Sigmoid colon (tissue), 4 donors: ENCODE measurements at regions not wholly inside any gene's neighbourhood (a gene's known extent, or its start where the extent isn't known, plus 50 kb on each side); places are given as distances from the start of the nearest gene placed in this dataset.

Source experiments
- CTCF ChIP-seq, 4 experiments: fragments of 450-650 bp in 3 of 4; fragments of 200-600 bp in 1 of 4; IDR thresholded peaks; one replicate each; pipeline ENCODE4 v1.5.1; 2016 to 2019; ENCODE audit warnings: antibody characterized with exemption in 4 of 4, mild to moderate bottlenecking in 3 of 4, moderate library complexity in 2 of 4
- EP300 ChIP-seq, 4 donors: sonication (generic); formaldehyde crosslinking; IDR thresholded peaks; one replicate each; pipeline ENCODE4 v1.6.1; 2017; ENCODE audit warnings: antibody characterized with exemption in 4 of 4
- POLR2A ChIP-seq, 2 donors: fragments of 450-650 bp; IDR thresholded peaks; one replicate each; pipeline ENCODE4 v1.6.1; 2016; ENCODE audit warnings: antibody characterized with exemption in 2 of 2, mild to moderate bottlenecking in 2 of 2, moderate library complexity in 2 of 2

- no peak for TF ChIP-seq EP300 (IDR thresholded peaks at IDR 0.05)
- no peak for TF ChIP-seq POLR2A (IDR thresholded peaks at IDR 0.05)
- no peak for TF ChIP-seq CTCF (IDR thresholded peaks at IDR 0.05)
Observed at GRCh38 chr2:18495058-18495457, 65.4 kb downstream of the RDH14 start.
